CD4-positive, alpha-beta T cell treated with Interleukin-1 beta for 1 hour (primary cell): ENCODE measurements at regions not wholly inside any gene's neighbourhood (a gene's known extent, or its start where the extent isn't known, plus 50 kb on each side); places are given as distances from the start of the nearest gene placed in this dataset.
"Not testable (repeated sequence)": the region's sequence is repeated elsewhere in the genome, so short reads cannot be mapped to it uniquely, and the experiment has no call there.

Experiments
- DNase-seq, 2 donors: peaks; one replicate each; pipeline ENCODE4 v3.0.0-alpha.2; 2020 to 2022

- no peak for DNase-seq
Observed at GRCh38 chr17:14756479-14756878, 455.6 kb downstream of the HS3ST3B1 start.

DNA sequence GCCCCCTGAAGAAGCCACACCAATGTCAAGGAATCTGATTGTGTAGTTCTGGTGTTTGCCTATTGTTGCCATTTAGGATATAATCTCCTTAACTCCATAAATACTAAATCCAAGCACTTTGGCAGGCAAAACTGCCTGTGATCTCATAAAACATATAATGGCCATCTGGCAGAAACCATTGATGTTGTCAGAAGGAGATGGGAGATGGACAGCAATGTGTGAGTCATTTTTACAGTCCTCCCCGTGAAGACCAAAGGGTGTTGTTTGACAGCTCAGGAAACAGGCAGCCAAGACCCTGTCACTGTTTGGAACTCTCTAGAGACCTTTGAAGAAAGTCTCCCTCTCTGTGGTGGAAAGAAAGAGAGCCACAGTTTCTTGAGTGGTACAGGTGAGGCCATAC lies 454.1 kb downstream of the HS3ST3B1 start:
- DNase-seq, result no peak

DNA sequence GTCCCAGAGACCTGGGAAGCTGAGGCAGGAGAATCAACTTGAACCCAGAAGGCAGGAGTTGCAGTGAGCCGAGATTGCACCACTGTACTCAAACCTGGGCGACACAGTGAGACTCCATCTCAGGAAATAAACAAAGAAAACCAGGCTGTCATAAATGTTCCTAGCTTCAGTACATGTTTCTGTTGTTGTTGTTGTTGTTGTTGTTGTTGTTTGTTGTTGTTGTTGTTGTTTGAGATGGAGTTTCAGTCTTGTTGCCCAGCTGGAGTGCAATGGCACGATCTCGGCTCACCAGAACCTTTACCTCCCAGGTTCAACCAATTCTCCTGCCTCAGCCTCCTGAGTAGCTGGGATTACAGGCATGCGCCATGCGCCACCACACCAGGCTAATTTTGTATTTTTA lies 452.5 kb downstream of the HS3ST3B1 start:
- DNase-seq, result no peak

- DNase-seq, result no peak
Observed at GRCh38 chr17:14752011-14752410, 451.1 kb downstream of the HS3ST3B1 start.

GRCh38 chr17:14750866-14751265 lies 450.0 kb downstream of the HS3ST3B1 start:
- no peak for DNase-seq

DNA sequence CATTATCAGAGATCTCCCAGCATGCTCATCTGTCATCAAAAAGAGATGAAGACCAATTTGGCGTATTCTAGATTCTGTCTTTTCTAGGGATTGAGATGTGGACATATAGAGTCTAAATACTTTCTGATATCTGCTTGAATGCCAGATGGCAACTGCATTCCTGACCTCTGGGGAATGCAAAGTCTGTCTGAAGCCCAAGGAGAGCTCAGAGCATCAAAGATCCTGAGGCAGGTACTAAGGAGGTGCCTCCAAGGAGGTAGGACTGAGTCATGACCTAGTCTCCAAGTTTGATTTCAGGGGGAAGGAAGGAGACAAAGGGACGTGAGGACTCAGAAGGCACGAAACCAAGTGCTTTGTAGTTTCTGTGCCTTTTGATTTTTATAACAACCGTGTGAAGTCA lies 448.4 kb downstream of the HS3ST3B1 start:
- DNase-seq, result no peak

DNA sequence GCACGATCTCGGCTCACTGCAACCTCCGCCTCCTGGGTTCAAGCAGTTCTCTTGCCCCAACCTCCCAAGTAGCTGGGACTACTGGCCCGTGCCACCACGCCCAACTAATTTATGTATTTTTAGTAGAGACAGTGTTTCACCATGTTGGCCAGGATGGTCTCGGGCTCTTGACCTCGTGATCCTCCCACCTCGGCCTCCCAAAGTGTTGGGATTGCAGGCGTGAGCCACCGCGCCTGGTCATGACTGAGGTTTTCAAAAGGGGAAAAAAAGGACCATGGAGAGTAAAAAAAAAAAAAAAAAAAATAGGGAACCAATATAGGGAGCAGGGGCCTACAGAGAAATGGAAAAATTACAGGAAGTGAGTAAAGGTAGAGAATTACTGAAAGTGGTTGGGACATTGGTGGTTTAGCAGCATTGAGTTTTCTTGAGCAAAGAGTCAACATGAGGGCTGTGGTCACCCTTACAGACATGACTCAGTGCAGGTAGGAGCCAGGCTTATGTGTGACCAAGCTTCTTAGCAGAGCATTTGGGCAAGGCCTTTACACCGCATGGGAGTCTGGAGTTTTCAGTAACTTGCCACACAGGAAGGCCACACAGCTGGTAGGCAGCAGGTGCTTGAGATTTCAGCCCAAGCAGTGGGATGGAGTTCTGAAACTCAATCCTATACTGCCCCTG lies 447.3 kb downstream of the HS3ST3B1 start:
- DNase-seq, result peak in 1 of 2 donors; percentile 12

GRCh38 chr17:14747603-14747950 lies 446.7 kb downstream of the HS3ST3B1 start:
- DNase-seq, result no peak

GRCh38 chr17:14746822-14747602 lies 446.1 kb downstream of the HS3ST3B1 start:
- DNase-seq, result no peak

DNA sequence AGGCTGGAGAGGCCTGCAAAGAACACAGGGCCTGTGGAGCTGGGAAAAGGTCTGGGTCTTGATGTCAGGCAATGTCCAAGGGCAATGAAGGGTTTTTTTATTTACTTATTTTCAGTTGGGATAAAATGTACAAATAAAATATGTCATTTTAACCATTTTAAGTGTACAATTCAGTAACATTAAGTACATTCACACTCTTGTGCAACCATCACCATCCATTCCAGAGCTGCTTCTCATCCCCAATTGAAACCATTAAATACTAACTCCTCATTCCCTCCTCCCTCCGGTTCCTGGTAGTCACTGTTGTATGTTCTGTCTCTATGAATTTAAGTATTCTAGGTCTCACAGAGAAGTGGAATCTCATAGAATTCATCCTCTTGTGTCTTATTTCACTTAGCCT lies 444.7 kb downstream of the HS3ST3B1 start:
- no peak for DNase-seq

DNA sequence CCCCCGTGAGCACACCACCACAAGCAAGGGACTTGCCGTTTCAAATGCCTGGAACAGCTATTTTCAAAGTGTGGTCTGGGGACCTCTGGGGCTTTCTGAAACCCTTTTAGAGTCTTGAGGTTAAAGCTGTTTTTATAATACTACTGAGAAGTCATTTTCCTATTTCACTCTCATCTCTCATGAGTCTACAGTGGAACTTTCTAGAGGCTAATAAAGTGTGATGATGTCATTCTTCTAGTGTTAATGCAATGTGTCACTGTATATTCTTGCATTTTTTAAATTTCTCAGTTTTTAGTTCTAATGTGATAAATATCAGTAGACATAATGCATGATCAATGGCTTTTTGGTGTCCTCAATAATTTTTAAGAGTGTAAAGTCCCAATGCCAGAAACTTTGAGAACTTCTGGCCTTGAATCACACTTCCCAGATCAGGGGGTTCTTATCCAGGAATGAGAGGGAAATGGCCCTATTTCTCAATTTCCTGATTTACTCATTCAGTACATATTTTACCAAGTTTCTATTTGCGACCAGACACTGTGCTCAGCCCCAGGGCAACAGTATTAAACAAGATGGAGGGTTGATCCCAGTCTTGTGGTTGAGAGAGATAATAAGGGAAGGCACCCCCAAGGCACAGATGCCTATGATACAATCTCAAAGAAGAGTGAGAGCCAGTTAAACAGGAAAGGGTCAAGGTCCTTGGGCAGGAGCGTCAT lies 444.0 kb downstream of the HS3ST3B1 start:
- no peak for DNase-seq

DNA sequence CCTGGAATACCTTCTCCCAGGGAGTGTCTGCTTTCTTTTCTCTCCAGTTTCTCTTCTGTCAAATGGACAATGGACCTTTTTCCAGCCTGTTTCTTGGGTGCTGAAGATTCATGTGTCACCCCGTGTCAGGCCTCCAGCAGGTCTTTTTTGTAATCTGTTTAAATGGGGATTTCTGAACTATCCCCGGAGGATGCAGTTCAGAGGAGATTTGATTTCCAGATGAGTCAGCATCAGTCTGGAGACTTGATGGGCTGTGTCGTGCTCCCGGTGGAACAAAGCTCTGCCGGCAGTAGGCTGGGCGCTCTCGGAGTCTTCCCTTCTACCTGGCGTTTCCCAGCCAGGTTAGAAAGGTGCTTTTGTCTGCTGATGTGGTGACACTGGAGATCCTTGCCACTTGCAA lies 440.6 kb downstream of the HS3ST3B1 start:
- no peak for DNase-seq

GRCh38 chr17:14739656-14740431 lies 439.0 kb downstream of the HS3ST3B1 start:
- DNase-seq, result no peak

DNA sequence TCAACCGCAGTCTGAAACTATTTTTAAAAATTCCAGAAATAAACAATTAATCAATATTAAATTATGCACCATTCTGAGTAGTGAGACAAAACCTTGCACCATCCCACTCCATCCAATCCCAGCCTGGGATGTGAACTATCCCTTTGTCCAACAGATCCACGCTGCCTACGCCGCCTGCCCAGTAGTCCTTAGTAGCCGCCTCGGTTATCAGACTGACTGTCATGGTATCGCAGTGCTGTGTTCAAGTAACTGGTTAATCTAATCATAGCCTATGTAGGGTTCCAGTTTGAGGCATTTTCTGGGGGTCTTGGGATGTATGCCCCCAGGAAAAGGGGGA lies 437.7 kb downstream of the HS3ST3B1 start:
- DNase-seq, result no peak

DNA sequence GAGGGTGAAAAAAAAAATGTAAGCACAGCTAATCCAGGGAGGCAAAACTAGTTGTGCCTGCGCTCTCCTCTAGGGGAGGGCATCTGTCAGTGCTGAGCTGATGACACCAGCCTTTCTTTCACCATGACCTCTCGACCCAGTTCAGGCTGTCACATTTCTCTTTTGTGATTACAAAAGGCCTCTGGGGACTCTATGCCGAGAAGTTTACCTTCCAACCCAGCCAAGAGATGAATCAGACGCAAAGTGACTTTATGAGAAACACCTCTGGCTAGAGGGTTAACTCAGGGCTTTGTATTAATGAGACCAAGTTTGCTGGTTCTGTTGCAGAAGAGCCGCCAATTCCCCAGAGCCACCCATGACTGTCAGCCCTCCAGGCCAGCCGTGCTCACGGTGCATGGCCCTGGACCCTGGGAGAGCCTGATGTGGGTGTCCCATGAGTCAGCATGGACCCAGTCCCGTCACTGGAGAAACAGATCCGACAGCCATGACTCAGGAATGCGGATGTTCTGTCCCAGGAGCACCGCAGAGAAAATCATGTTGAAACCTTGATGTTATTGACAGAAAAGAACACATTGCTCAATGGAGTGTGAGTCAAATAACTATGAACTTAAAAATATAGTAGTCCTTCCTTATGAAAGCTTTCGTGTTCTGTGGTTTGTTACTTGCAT lies 437.2 kb downstream of the HS3ST3B1 start:
- peak; percentile 1 to 70 for DNase-seq

DNA sequence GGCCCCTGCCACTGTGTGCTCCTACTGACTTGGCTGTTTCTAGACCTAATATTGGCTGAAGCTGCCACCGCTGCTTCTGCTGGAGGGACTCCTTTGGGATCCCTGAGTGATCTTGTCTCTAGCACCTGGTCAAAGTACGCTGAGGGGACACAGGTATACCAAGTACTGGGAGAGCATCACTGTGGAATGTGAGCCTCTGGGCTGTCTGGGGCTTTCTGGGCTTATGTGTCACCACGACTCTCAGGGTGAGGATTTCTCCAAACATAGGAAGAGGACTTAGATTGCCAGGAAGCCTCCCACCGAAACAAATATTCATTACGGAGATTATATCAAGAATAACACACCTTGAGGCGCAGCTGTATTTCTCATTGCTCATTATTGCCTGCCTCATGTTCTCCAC lies 435.8 kb downstream of the HS3ST3B1 start:
- DNase-seq, result no peak

DNA sequence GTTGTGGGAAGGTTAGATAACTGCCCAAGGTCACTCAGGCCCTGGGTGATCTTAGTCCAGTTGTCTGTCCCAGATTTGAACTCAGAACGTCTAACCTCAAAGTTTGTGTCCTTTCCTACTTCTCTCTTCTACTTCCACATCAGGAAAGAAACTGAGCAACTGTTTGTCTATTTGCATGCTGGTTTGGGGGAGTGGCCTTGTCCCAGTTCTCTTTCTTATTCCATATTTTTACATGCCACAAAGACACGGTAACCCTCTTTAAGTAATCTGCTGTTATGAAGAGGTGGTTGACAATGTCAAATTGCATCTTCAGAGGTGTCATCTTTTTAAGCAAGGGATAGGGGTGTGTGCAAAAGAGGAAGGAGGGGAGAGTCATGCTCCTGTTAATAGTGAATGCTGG lies 432.5 kb downstream of the HS3ST3B1 start:
- DNase-seq, result no peak

DNA sequence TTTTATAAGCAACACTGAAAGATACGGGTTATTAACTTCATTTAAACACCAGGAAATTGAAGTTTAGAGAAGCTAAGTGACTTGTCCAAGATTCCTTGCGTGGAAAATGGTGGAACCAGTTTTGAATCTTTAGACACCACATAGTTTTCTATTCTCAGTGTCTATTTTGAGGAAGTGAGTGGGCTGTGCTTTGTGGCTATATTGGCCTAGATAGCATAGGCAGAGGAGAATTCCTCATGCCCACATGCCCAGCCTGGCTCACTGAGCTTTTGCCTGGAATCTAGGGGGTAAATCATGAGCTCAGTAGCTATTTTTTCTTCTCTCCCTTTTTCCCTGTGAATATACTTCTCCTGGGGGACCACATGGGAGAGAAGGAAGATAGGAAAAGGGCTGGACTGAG lies 431.3 kb downstream of the HS3ST3B1 start:
- DNase-seq, result no peak

GRCh38 chr17:14731591-14731990 lies 430.7 kb downstream of the HS3ST3B1 start:
- no peak for DNase-seq

DNA sequence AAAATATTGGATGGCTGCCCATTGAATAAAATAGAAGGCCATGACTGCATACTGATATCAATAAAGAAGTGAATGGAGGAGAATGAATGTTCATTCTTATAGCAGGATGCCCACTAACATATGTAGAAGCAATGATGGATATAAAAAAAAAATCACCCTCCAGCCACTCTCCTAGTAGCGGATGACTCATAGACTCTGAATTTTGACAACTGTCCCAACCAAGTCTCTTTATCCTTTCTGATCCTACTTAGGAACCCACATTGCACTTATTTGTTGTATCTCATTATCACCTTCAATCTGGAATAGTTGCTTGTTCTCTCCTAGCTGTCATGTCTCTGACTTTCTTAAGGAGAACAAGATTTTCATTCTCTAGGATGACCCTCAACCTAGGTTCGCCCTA lies 429.9 kb downstream of the HS3ST3B1 start:
- no peak for DNase-seq

- DNase-seq, result no peak
Observed at GRCh38 chr17:14725729-14726128, 424.8 kb downstream of the HS3ST3B1 start.

DNA sequence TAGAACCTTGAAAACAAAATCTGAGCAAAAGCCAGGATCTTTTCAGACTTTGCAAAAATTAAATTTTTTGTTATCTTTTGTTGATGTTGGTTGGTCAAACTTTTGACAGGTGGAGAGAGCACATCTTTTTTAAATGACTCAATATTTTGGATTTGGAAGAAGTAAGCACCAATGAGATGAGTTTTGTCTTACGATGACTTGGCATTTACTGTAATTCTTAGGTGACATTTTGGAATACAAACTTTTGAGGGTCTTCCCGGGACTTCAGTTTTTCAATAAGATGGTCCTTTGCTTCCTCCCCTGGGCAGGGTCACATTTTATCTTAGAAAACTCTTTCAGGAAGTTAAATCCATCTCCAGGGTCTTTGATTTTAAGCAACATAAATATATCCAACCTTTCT lies 423.9 kb downstream of the HS3ST3B1 start:
- no peak for DNase-seq

- not testable (repeated sequence) for DNase-seq
Observed at GRCh38 chr17:14723349-14723748, 422.5 kb downstream of the HS3ST3B1 start.
